SK-N-SH treated with all-trans-retinoic acid at 6 μM for 48 hours (cell line): ENCODE measurements at regions not wholly inside any gene's neighbourhood (a gene's known extent, or its start where the extent isn't known, plus 50 kb on each side); places are given as distances from the start of the nearest gene placed in this dataset.

ENCODE experiments used
- ARNTL ChIP-seq: fragments of 450-650 bp; formaldehyde crosslinking; IDR thresholded peaks from 2 replicates; pipeline ENCODE4 v1.5.0; 2020; ENCODE audit warnings: low read depth, mild to moderate bottlenecking, moderate library complexity, borderline replicate concordance
- OSR1 ChIP-seq: fragments of 250-450 bp; sonication (Bioruptor Pico); IDR thresholded peaks from 2 replicates; pipeline ENCODE4 v1.8.0; 2022; ENCODE audit warnings: moderate library complexity, mild to moderate bottlenecking, inconsistent platforms
- PPARA ChIP-seq: fragments of 250-450 bp; sonication (Bioruptor Pico); IDR thresholded peaks from 2 replicates; pipeline ENCODE4 v1.5.0; 2020; ENCODE audit warnings: mild to moderate bottlenecking, borderline replicate concordance
- RARB ChIP-seq: fragments of 250-450 bp; sonication (Bioruptor Pico); IDR thresholded peaks from 2 replicates; pipeline ENCODE4 v1.8.0; 2021; ENCODE audit warnings: mild to moderate bottlenecking, moderate library complexity
- ZC3H10 ChIP-seq: fragments of 250-450 bp; sonication (Bioruptor Pico); IDR thresholded peaks from 2 replicates; pipeline ENCODE4 v1.5.1; 2021; ENCODE audit warnings: mild to moderate bottlenecking, moderate library complexity
- ZNF565 ChIP-seq: fragments of 450-650 bp; formaldehyde crosslinking; conservative IDR thresholded peaks from 2 replicates; pipeline ENCODE4 v1.5.0; 2020; ENCODE audit warnings: low read depth, mild to moderate bottlenecking, moderate library complexity
- TF ChIP-seq, protein P1 (sequence below): fragments of 250-450 bp; sonication (Bioruptor Pico); IDR thresholded peaks from 2 replicates; pipeline ENCODE4 v1.5.0; 2020; ENCODE audit warnings: mild to moderate bottlenecking, moderate library complexity
- TF ChIP-seq, protein P2 (sequence below): fragments of 250-450 bp; sonication (Bioruptor Pico); IDR thresholded peaks from 2 replicates; pipeline ENCODE4 v1.5.1; 2020; ENCODE audit warnings: low read depth, mild to moderate bottlenecking, moderate library complexity

DNA sequence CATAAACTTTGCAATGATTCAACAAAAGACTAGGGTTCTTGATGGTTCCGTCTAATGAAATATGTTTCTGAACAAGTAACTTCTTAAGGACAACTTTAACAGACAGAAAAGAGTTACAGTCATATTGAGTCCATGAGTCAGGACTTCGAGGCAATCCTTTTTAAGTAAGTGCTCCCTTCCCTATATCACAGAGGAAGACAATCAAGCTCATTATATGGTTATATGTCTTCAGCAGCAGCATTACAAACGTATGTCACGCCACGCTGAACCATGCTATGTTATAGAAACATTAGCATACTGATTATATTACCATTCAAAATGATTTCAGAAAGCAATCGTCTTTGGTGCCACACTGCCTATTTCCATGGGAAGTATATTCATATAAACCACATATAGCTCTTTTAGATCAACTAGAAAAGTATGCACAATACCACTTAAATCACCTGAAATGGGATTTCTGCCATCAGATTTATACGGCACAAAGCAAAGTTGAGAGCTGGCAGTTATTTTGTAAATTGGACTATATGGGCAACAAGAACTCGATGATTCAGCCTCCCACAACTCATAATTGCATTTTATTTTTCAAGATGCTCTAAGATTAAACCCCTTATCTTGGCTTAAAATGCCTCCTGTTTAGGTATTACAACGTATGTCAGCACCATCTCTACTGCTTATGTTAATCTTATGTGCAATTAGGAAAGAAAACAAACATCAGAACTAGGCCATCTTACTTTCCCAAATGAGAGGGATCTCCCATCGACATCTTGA lies 111.3 kb upstream of the SAMSN1 start:
- TF ChIP-seq ZNF565 (CRISPR knock-in tag) (no peak), RARB (CRISPR knock-in tag) (no peak), ARNTL (CRISPR knock-in tag) (no peak), OSR1 (no peak), PPARA (CRISPR knock-in tag) (no peak), ZC3H10 (CRISPR knock-in tag) (no peak)
- TF ChIP-seq, protein P1, sequence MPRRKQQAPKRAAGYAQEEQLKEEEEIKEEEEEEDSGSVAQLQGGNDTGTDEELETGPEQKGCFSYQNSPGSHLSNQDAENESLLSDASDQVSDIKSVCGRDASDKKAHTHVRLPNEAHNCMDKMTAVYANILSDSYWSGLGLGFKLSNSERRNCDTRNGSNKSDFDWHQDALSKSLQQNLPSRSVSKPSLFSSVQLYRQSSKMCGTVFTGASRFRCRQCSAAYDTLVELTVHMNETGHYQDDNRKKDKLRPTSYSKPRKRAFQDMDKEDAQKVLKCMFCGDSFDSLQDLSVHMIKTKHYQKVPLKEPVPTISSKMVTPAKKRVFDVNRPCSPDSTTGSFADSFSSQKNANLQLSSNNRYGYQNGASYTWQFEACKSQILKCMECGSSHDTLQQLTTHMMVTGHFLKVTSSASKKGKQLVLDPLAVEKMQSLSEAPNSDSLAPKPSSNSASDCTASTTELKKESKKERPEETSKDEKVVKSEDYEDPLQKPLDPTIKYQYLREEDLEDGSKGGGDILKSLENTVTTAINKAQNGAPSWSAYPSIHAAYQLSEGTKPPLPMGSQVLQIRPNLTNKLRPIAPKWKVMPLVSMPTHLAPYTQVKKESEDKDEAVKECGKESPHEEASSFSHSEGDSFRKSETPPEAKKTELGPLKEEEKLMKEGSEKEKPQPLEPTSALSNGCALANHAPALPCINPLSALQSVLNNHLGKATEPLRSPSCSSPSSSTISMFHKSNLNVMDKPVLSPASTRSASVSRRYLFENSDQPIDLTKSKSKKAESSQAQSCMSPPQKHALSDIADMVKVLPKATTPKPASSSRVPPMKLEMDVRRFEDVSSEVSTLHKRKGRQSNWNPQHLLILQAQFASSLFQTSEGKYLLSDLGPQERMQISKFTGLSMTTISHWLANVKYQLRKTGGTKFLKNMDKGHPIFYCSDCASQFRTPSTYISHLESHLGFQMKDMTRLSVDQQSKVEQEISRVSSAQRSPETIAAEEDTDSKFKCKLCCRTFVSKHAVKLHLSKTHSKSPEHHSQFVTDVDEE (CRISPR knock-in tag): no peak
- TF ChIP-seq, protein P2, sequence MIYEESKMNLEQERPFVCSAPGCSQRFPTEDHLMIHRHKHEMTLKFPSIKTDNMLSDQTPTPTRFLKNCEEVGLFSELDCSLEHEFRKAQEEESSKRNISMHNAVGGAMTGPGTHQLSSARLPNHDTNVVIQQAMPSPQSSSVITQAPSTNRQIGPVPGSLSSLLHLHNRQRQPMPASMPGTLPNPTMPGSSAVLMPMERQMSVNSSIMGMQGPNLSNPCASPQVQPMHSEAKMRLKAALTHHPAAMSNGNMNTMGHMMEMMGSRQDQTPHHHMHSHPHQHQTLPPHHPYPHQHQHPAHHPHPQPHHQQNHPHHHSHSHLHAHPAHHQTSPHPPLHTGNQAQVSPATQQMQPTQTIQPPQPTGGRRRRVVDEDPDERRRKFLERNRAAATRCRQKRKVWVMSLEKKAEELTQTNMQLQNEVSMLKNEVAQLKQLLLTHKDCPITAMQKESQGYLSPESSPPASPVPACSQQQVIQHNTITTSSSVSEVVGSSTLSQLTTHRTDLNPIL (CRISPR knock-in tag): no peak
